ENCODE measurements at regions not wholly inside any gene's neighbourhood (a gene's known extent, or its start where the extent isn't known, plus 50 kb on each side); places are given as distances from the start of the nearest gene placed in this dataset.

- no peak overlapping the region for H2BK5ac ChIP-seq (ENCODE audit: low read depth, low read length, poor library complexity, severe bottlenecking)
- H4K20me1 ChIP-seq (ENCODE audit: insufficient read depth, low read length) = no peaks in the 10 kb centered on the region
- no TSS peak for BruUV-seq (replicated peaks)
- no peak overlapping the region for H2AK9ac ChIP-seq (replicated peaks; ENCODE audit: low read depth, low read length, poor library complexity)
- H3K4me1 ChIP-seq (ENCODE audit: control insufficient read depth, insufficient read depth, low read length) = peaks cover 4% of the 10 kb centered on the region; the same call in 1 of the 2 replicates
- TF ChIP-seq MAFK (IDR thresholded peaks at IDR 0.05; ENCODE audit: low read depth, low read length) (no peak), BHLHE40 (IDR thresholded peaks at IDR 0.05; ENCODE audit: low read depth, low read length) (no peak), FOS (IDR thresholded peaks at IDR 0.05; ENCODE audit: low read depth, low read length) (no peak), CEBPB (IDR thresholded peaks at IDR 0.05; ENCODE audit: low read depth, low read length) (no peak), USF2 (IDR thresholded peaks at IDR 0.05; ENCODE audit: low read depth, low read length) (no peak), MXI1 (IDR thresholded peaks at IDR 0.05; ENCODE audit: borderline replicate concordance, low read depth, low read length) (no peak), RAD21 (IDR thresholded peaks at IDR 0.05; ENCODE audit: low read length) (no peak), CHD1 (IDR thresholded peaks at IDR 0.05; ENCODE audit: low read depth, low read length) (no peak), MAZ (IDR thresholded peaks at IDR 0.05; ENCODE audit: borderline replicate concordance, low read depth, low read length) (no peak), RCOR1 (IDR thresholded peaks at IDR 0.05; ENCODE audit: insufficient replicate concordance, low read length) (no peak), ELK1 (IDR thresholded peaks at IDR 0.05; ENCODE audit: borderline replicate concordance, low read depth, low read length) (no peak), CTCF (conservative IDR thresholded peaks at IDR 0.05; ENCODE audit: low read depth, low read length) (no peak), POLR2A (IDR thresholded peaks at IDR 0.05; ENCODE audit: low read depth, low read length) (no peak)
- no peak overlapping the region for H3K14ac ChIP-seq (replicated peaks; ENCODE audit: low read depth, low read length)
- no peak overlapping the region for H3K9ac ChIP-seq (ENCODE audit: low read depth, low read length)
- no peak overlapping the region for H3K4me2 ChIP-seq (ENCODE audit: low read depth, low read length)
- H2AK5ac ChIP-seq (ENCODE audit: low read depth, low read length) = no peak overlapping the region
- H3K27me3 ChIP-seq (ENCODE audit: control insufficient read depth, insufficient read depth, low read length) = peaks cover 11% of the 10 kb centered on the region; the same call in 1 of the 2 replicates
- ATAC-seq (ENCODE audit: low read depth) (no peak), DNase-seq (no peak)
- no peak overlapping the region for H2BK15ac ChIP-seq (ENCODE audit: low read depth, low read length)
- H3K18ac ChIP-seq (ENCODE audit: low read depth, low read length) = no peak overlapping the region
- dilution Hi-C loops (cut with HindIII; ENCODE audit: low sequenced_read_pairs, unreplicated experiment) (no loop called here), in situ Hi-C loops (cut with MboI; ENCODE audit: low sequenced_read_pairs) (no loop called here), intact Hi-C loops (cut with micrococcal nuclease) (no loop called here)
- H3K4ac ChIP-seq (ENCODE audit: low read depth, low read length) = no peak overlapping the region
- no peak overlapping the region for H4K8ac ChIP-seq (ENCODE audit: low read depth in 2 of 2, low read length in 2 of 2)
- 87% methylated on average over 4 of the region's 10 CpGs; no CpG with 5 or more reads in 1 of the 2 experiments for WGBS, 2 experiments (ENCODE audit: extremely low coverage in 2 of 2, insufficient read length in 1 of 2)
- ChIA-PET POLR2A (ENCODE audit: unreplicated experiment) (no interaction called here), CTCF (no interaction called here)
- no peaks in the 10 kb centered on the region; the same call in 1 of the 2 replicates for H3K9me1 ChIP-seq (ENCODE audit: insufficient read depth, low read length)
- H3K79me1 ChIP-seq (ENCODE audit: low read depth in 1 of 2, low read length in 2 of 2) = no peaks in the 10 kb centered on the region
- H2BK20ac ChIP-seq (ENCODE audit: low read depth, low read length) = no peak overlapping the region
- no peak overlapping the region for H3K4me3 ChIP-seq (ENCODE audit: insufficient read depth, low read depth, low read length)
- H3K23ac ChIP-seq (ENCODE audit: low read depth, low read length) = no peak overlapping the region
- H2BK120ac ChIP-seq (ENCODE audit: low read depth, low read length) = no peak overlapping the region
- H3K27ac ChIP-seq (ENCODE audit: insufficient read depth, low read length) = no peak overlapping the region
- no peak overlapping the region for H2AFZ ChIP-seq (replicated peaks; ENCODE audit: low read length, poor library complexity)
- no peaks in the 10 kb centered on the region for H3K36me3 ChIP-seq (ENCODE audit: control insufficient read depth, insufficient read depth, low read length)
- no peak overlapping the region for H3K56ac ChIP-seq (ENCODE audit: extremely low read depth, insufficient read depth, low read length)
- H3K9me3 ChIP-seq (ENCODE audit: control insufficient read depth, insufficient read depth, low read length) = no peaks in the 10 kb centered on the region; the same call in 1 of the 2 replicates
- H4K91ac ChIP-seq (ENCODE audit: insufficient read depth, low read depth, low read length) = no peak overlapping the region
- no peak overlapping the region for H4K5ac ChIP-seq (ENCODE audit: low read depth, low read length)
Measured at GRCh38 chr20:24731312-24731711, 217.8 kb upstream of the CST7 start.
